SK-N-SH (cell line): ENCODE measurements at regions not wholly inside any gene's neighbourhood (a gene's known extent, or its start where the extent isn't known, plus 50 kb on each side); places are given as distances from the start of the nearest gene placed in this dataset.

Source experiments
- CTCF ChIA-PET: fragments of 300-600, 350-600 bp; formaldehyde crosslinking; extraction: SDS; loops from one replicate; lab custom pipeline; 2021; lab: Yijun Ruan, JAX
- POLR2A ChIA-PET: fragments of 350-600 bp; sonication (Branson Sonifier 250); formaldehyde crosslinking; extraction: SDS; loops from one replicate; lab custom pipeline; 2020; ENCODE audit warnings: antibody characterized with exemption, inconsistent platforms; lab: Yijun Ruan, JAX
- DNase-seq: peaks from one replicate; pipeline ENCODE4 v3.0.0; 2012
- H2AFZ ChIP-seq: fragments of 200-600 bp; sonication (generic); 2 replicates; pipeline ENCODE4 v1.8.1; 2016; ENCODE audit warnings: antibody characterized with exemption, mild to moderate bottlenecking, low read depth
- H3F3A ChIP-seq: fragments of 200-600 bp; sonication (generic); replicated peaks from 2 replicates; pipeline ENCODE3; 2016; ENCODE audit warnings: antibody characterized with exemption, mild to moderate bottlenecking; ENCODE audit not compliant: insufficient read depth
- H3K27ac ChIP-seq, 2 experiments: fragments of 200-500 bp in 1 of 2; fragments of 200-600 bp in 1 of 2; sonication (Bioruptor generic) in 1 of 2; sonication (generic), shearing (Covaris generic) in 1 of 2; 2 replicates each; pipeline versions ENCODE4 v1.5.1 to v1.6.1; 2014 to 2016; ENCODE audit warnings: low read depth in 2 of 2, inconsistent platforms in 1 of 2, low read length in 1 of 2, mild to moderate bottlenecking in 1 of 2, mixed read lengths in 1 of 2
- H3K27me3 ChIP-seq: fragments of 200-600 bp; sonication (generic), shearing (Covaris generic); 2 replicates; pipeline ENCODE4 v1.6.1; 2016; ENCODE audit warnings: mixed run types; ENCODE audit not compliant: insufficient read depth
- H3K36me3 ChIP-seq, 2 experiments: fragments of 200-500 bp in 1 of 2; fragments of 200-600 bp in 1 of 2; sonication (Bioruptor generic) in 1 of 2; sonication (generic) in 1 of 2; replicated peaks in 1 of 2; 2 replicates each; pipeline versions ENCODE3 to v1.5.1; 2014 to 2016; ENCODE audit warnings: low read length in 1 of 2, mild to moderate bottlenecking in 1 of 2; ENCODE audit not compliant: insufficient read depth in 2 of 2, control insufficient read depth in 1 of 2
- H3K4me1 ChIP-seq, 2 experiments: fragments of 200-500 bp in 1 of 2; fragments of 200-600 bp in 1 of 2; sonication (Bioruptor generic) in 1 of 2; sonication (generic), shearing (Covaris generic) in 1 of 2; 2 replicates each; pipeline versions ENCODE4 v1.5.1 to v1.6.1; 2014 to 2016; ENCODE audit warnings: low read depth in 1 of 2, low read length in 1 of 2, mixed run types in 1 of 2; ENCODE audit not compliant: insufficient read depth in 2 of 2, control insufficient read depth in 1 of 2
- H3K4me2 ChIP-seq: fragments of 200-600 bp; sonication (generic), shearing (Covaris generic); 2 replicates; pipeline ENCODE4 v1.6.1; 2017; ENCODE audit warnings: mixed run types
- H3K4me3 ChIP-seq, 2 experiments: fragments of 200-500 bp in 1 of 2; fragments of 200-600 bp in 1 of 2; sonication (Bioruptor generic) in 1 of 2; sonication (generic), shearing (Covaris generic) in 1 of 2; 2 replicates each; pipeline versions ENCODE4 v1.5.1 to v1.8.1; 2014 to 2016; ENCODE audit warnings: low read depth in 2 of 2, inconsistent platforms in 1 of 2, low read length in 1 of 2, mild to moderate bottlenecking in 1 of 2, mixed read lengths in 1 of 2, moderate library complexity in 1 of 2
- H3K79me2 ChIP-seq: fragments of 200-600 bp; sonication (generic); 2 replicates; pipeline ENCODE4 v1.8.1; 2017; ENCODE audit warnings: mild to moderate bottlenecking; ENCODE audit not compliant: insufficient read depth
- H3K9ac ChIP-seq: fragments of 200-600 bp; sonication (generic); 2 replicates; pipeline ENCODE4 v1.6.1; 2017; ENCODE audit warnings: mixed run types
- H3K9me2 ChIP-seq: fragments of 200-600 bp; sonication (generic); 2 replicates; pipeline ENCODE4 v1.6.1; 2017; ENCODE audit warnings: mixed run types
- H3K9me3 ChIP-seq: fragments of 200-600 bp; sonication (generic); 2 replicates; pipeline ENCODE4 v1.6.1; 2017; ENCODE audit warnings: mixed run types, mild to moderate bottlenecking, moderate library complexity
- H4K20me1 ChIP-seq: fragments of 200-600 bp; sonication (generic); 2 replicates; pipeline ENCODE4 v1.6.1; 2017; ENCODE audit warnings: mild to moderate bottlenecking, mixed run types; ENCODE audit not compliant: insufficient read depth
- CHD2 ChIP-seq: fragments of 150-350 bp; IDR thresholded peaks from 2 replicates; pipeline ENCODE4 v1.6.1; 2018; ENCODE audit warnings: low read length; ENCODE audit not compliant: partially characterized antibody
- ELF1 ChIP-seq: IDR thresholded peaks from 2 replicates; pipeline ENCODE4 v1.4.0; 2012
- EP300 ChIP-seq, 2 experiments: IDR thresholded peaks; 2 replicates each; pipeline versions ENCODE4 v1.4.0 to v1.6.1; 2012; ENCODE audit warnings: borderline replicate concordance in 1 of 2, low read depth in 1 of 2, low read length in 1 of 2
- FOSL2 ChIP-seq: IDR thresholded peaks from 2 replicates; pipeline ENCODE4 v1.4.0; 2012; ENCODE audit warnings: low read depth, mild to moderate bottlenecking, moderate library complexity, borderline replicate concordance
- FOXJ3 ChIP-seq: sonication (generic); formaldehyde crosslinking; IDR thresholded peaks from 2 replicates; pipeline ENCODE4 v1.5.1; 2020; ENCODE audit warnings: mild to moderate bottlenecking, missing genetic modification reagents
- FOXM1 ChIP-seq: IDR thresholded peaks from 2 replicates; pipeline ENCODE4 v1.4.0; 2012; ENCODE audit warnings: low read depth, mild to moderate bottlenecking
- GABPA ChIP-seq: IDR thresholded peaks from 2 replicates; pipeline ENCODE4 v1.4.0; 2012; ENCODE audit warnings: low read depth, mild to moderate bottlenecking
- GATA2 ChIP-seq: sonication (generic); formaldehyde crosslinking; IDR thresholded peaks from 2 replicates; pipeline ENCODE4 v1.5.0; 2020; ENCODE audit warnings: mild to moderate bottlenecking, missing genetic modification reagents
- JUND ChIP-seq: IDR thresholded peaks from 2 replicates; pipeline ENCODE4 v1.4.0; 2012
- MXI1 ChIP-seq: IDR thresholded peaks from 2 replicates; pipeline ENCODE4 v1.6.1; 2012; ENCODE audit warnings: mild to moderate bottlenecking, low read depth, low read length, improper control_type of control experiment
- NRF1 ChIP-seq: IDR thresholded peaks from 2 replicates; pipeline ENCODE4 v1.6.1; 2012; ENCODE audit warnings: low read depth, mild to moderate bottlenecking, low read length
- POLR2AphosphoS5 ChIP-seq: IDR thresholded peaks from 2 replicates; pipeline ENCODE4 v1.6.1; 2012; ENCODE audit warnings: low read depth, low read length
- RFX5 ChIP-seq: IDR thresholded peaks from 2 replicates; pipeline ENCODE4 v1.6.1; 2012; ENCODE audit warnings: mild to moderate bottlenecking, improper control_type of control experiment, low read length
- SIN3A ChIP-seq: IDR thresholded peaks from 2 replicates; pipeline ENCODE4 v1.6.1; 2012; ENCODE audit warnings: low read depth, mild to moderate bottlenecking, low read length, moderate library complexity, borderline replicate concordance
- SMC3 ChIP-seq: IDR thresholded peaks from 2 replicates; pipeline ENCODE4 v1.6.1; 2012; ENCODE audit warnings: low read depth, low read length, improper control_type of control experiment
- TAF1 ChIP-seq: IDR thresholded peaks from 2 replicates; pipeline ENCODE4 v1.6.1; 2012; ENCODE audit warnings: low read depth, mild to moderate bottlenecking, low read length, moderate library complexity, borderline replicate concordance
- TEAD4 ChIP-seq: IDR thresholded peaks from 2 replicates; pipeline ENCODE4 v1.4.0; 2012; ENCODE audit warnings: mild to moderate bottlenecking, borderline replicate concordance; ENCODE audit not compliant: insufficient read depth
- YY1 ChIP-seq: IDR thresholded peaks from 2 replicates; pipeline ENCODE4 v1.4.0; 2012; ENCODE audit warnings: low read depth, mild to moderate bottlenecking
- WGBS: methylation state at CpG from one replicate; pipeline ENCODE4 v1.1.6; 2017; ENCODE audit warnings: low lambda C conversion rate; 5-methylcytosine and 5-hydroxymethylcytosine counted together
- TF ChIP-seq, protein P1 (sequence below): fragments of 150-350 bp; IDR thresholded peaks from 2 replicates; pipeline ENCODE4 v1.6.1; 2016; ENCODE audit warnings: mild to moderate bottlenecking, low read depth, low read length
- TF ChIP-seq, protein P2 (sequence below): fragments of 150-350 bp; IDR thresholded peaks from 2 replicates; pipeline ENCODE4 v1.6.1; 2017; ENCODE audit warnings: antibody characterized with exemption, low read length, low read depth, borderline replicate concordance

DNA sequence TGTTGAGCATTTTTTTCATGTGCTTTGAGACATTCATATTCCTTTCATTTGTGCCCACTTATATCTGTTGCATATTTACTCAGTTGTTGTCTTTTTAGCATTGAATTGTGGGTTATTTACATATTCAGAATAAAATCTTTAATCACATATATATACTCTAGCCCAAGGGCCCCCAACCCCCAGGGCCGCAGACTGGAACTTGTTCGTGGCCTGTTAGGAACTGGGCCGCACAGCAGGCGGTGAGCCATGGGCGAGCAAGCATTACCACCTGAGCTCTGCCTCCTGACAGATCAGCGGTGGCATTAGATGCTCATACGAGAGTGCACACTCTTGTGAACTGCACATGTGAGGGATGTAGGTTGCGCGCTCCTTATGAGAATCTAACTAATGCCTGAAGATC is 480.6 kb downstream of the KCTD8 start:
- no peaks in the 10 kb centered on the region for H3K9me2 ChIP-seq
- H3K4me3 ChIP-seq: no peak overlapping the region
- H3K36me3 ChIP-seq: no peaks in the 10 kb centered on the region
- no peaks in the 10 kb centered on the region for H4K20me1 ChIP-seq
- no peaks in the 10 kb centered on the region for H3K9me3 ChIP-seq
- CTCF ChIA-PET: no interaction called here
- no peak overlapping the region for H2AFZ ChIP-seq
- POLR2A ChIA-PET: no interaction called here
- TF ChIP-seq POLR2AphosphoS5: no peak
- no peak for TF ChIP-seq FOSL2
- no peak for TF ChIP-seq EP300 (IDR thresholded peaks at IDR 0.05; ENCODE audit: borderline replicate concordance in 1 of 2, low read depth in 1 of 2, low read length in 1 of 2)
- TF ChIP-seq JUND: no peak
- TF ChIP-seq NRF1: no peak
- no peak for TF ChIP-seq SMC3
- no peak for TF ChIP-seq GABPA
- TF ChIP-seq MXI1: no peak
- TF ChIP-seq, all 33 proteins: peak for 0
- Histone ChIP-seq H3K4me2 (no peak overlapping the region), H3F3A (no peaks in the 10 kb centered on the region), H3K27me3 (no peaks in the 10 kb centered on the region), H3K9ac (no peak overlapping the region), H3K79me2 (no peaks in the 10 kb centered on the region), H3K27ac (no peak overlapping the region), H3K4me1 (no peaks in the 10 kb centered on the region)
- WGBS: 47% methylated on average over 8 of the region's 9 CpGs
- DNase-seq: no peak

DNA sequence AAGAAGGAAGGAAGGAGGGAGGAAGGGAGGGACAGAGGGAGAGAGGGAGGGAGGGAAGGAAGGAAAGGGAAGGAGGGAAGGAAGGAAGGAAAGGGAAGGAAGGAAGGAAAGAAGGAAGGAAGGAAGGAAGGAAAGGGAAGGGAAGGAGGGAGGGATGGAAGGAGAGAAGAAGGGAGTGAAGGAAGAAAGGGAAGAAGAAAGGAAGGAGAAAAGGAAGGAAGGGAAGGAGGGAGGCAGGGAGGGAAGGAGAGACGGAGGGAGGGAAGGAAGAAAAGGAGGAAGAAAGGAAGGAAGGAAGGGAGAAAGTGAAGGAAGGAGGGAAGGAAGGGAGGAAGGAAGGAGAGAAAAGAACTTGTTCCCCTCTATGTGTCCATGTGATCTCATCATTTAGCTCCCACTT is 465.0 kb downstream of the KCTD8 start:
- WGBS: 3% methylated on average over 1 of the region's 1 CpG
- POLR2A ChIA-PET: no interaction called here
- no peaks in the 10 kb centered on the region for H3K4me1 ChIP-seq
- H3K9me2 ChIP-seq: 0 out of 2 replicates have a peak, but pooled peaks cover 2% of the 10 kb centered on the region
- H3K36me3 ChIP-seq: no peaks in the 10 kb centered on the region
- no peaks in the 10 kb centered on the region for H3K9me3 ChIP-seq
- CTCF ChIA-PET: no interaction called here
- no peaks in the 10 kb centered on the region for H3K79me2 ChIP-seq
- TF ChIP-seq YY1 (no peak), ELF1 (no peak), SMC3 (no peak), RFX5 (no peak), FOXJ3 (CRISPR knock-in tag) (no peak), TEAD4 (no peak), FOXM1 (no peak), TAF1 (no peak), CHD2 (no peak), POLR2AphosphoS5 (no peak), SIN3A (no peak), GATA2 (CRISPR knock-in tag) (no peak)
- TF ChIP-seq, protein P1, sequence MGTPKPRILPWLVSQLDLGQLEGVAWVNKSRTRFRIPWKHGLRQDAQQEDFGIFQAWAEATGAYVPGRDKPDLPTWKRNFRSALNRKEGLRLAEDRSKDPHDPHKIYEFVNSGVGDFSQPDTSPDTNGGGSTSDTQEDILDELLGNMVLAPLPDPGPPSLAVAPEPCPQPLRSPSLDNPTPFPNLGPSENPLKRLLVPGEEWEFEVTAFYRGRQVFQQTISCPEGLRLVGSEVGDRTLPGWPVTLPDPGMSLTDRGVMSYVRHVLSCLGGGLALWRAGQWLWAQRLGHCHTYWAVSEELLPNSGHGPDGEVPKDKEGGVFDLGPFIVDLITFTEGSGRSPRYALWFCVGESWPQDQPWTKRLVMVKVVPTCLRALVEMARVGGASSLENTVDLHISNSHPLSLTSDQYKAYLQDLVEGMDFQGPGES: no peak
- TF ChIP-seq, protein P2, sequence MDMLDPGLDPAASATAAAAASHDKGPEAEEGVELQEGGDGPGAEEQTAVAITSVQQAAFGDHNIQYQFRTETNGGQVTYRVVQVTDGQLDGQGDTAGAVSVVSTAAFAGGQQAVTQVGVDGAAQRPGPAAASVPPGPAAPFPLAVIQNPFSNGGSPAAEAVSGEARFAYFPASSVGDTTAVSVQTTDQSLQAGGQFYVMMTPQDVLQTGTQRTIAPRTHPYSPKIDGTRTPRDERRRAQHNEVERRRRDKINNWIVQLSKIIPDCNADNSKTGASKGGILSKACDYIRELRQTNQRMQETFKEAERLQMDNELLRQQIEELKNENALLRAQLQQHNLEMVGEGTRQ: no peak
- no peak overlapping the region for H3K4me2 ChIP-seq
- H3K27ac ChIP-seq: no peak overlapping the region
- no peaks in the 10 kb centered on the region for H3K27me3 ChIP-seq
- DNase-seq: no peak
- no peak overlapping the region for H3K4me3 ChIP-seq
- H4K20me1 ChIP-seq: no peaks in the 10 kb centered on the region
- no peak overlapping the region for H2AFZ ChIP-seq
- H3K9ac ChIP-seq: no peak overlapping the region
- no peaks in the 10 kb centered on the region for H3F3A ChIP-seq
